ENCODE measurements at regions not wholly inside any gene's neighbourhood (a gene's known extent, or its start where the extent isn't known, plus 50 kb on each side); places are given as distances from the start of the nearest gene placed in this dataset.

DNA sequence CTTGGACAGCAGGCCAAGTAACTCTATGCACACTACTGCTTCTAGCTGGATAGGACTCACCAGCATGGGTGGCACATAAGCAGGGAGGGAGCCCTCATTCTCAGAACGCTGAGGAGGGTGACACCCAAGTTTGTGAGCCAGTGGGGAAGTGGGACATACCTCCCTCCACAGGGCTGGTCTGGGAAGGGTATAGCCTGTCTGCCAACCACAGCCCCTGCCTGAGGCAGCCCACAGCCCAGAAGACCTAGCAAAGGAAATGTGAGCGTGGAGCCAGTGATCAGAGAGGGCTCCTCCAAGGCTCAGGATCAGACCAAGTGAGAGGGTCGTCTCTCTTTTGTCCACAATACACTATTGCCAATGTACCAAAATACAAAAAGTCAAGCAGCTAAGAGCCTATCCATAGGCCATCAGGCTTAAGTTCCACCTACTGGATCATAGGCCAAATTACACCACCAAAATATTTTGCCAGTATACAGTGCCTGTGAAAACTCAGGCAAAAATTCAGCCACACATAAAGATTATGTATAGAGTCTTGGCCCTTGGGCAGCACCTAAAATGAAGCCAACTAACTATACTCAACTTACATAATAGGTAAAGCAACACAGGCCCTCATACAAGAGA, 1203.1 kb downstream of the PCDH18 start:
- DNase-seq (no peak), ATAC-seq (no peak)
- intact Hi-C loops (cut with DNase I) = no loop called here

DNA sequence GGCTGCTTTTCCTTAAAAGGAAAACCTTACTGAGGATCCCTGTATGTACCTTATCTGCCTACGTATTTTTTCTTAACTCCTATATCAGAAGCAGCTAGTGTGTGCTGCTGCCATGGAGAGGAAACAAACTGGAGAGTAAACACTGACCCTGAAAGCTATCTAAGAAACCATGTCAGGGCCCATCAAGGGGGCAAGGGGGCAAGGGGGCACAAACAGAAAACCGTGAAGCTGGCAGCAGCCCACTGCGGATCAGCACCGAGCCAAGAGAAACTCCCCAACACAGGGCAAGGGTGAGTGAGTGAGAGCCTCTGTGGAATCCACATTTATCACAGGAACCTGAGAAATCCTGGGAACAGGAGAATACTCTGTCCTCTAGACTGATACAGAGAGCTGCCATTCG, 1204.2 kb downstream of the PCDH18 start:
- intact Hi-C loops (cut with DNase I) = no loop called here
- ATAC-seq = peak in 1 of 2 donors; percentile 49
- no peak for DNase-seq

DNA sequence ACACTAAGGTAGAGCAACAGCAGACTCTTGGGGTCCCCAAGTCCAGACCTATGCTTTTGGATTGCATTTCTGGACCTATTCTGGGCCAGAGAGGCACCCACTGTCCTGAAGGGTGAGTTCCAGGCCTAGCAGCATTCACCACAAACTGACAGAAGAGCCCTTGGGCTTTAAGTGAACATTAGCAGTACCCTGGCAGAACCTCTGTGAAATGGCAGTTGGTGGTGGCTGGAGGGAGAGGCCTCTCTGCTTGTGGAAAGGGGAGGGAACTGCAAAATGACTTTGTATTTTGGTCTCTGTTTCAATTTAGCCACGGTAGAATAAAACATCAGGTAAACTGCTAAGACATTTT, 1211.9 kb downstream of the PCDH18 start:
- intact Hi-C loops (cut with DNase I) = no loop called here
- ATAC-seq (no peak), DNase-seq (no peak)

DNA sequence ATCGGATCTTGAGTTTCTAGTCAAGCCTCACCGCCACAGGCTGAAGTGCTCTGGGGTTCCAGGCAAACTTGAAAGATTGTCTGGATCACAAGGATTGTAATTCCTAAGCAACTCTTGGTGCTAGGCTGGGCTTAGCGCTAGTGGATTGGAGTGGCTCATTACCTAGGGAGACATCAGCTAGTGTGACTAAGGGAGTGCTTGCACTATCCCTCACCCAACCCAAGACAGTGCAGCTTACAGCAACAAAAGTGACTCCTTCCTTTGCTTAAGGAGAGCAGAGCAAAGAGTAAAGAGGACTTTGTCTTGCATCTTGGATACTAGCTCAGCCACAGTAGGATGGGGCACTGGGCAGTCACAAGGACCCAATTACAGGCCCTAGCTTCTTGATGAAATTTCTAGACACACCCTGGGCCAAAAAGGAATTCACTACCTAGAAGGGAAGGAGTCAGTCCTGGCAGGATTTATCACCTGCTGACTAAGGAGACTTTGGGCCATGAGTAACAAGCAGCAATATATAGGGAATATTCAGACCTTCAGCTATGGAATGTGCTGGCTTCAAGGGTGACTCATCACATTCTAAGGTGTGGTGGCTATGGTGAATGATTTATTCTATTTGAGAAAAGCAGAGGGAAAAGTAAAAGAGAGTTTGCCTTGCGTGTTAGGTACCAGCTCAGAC, 1212.4 kb downstream of the PCDH18 start:
- ATAC-seq = peak in 1 of 2 donors; percentile 29
- intact Hi-C loops (cut with DNase I) = no loop called here
- no peak for DNase-seq

DNA sequence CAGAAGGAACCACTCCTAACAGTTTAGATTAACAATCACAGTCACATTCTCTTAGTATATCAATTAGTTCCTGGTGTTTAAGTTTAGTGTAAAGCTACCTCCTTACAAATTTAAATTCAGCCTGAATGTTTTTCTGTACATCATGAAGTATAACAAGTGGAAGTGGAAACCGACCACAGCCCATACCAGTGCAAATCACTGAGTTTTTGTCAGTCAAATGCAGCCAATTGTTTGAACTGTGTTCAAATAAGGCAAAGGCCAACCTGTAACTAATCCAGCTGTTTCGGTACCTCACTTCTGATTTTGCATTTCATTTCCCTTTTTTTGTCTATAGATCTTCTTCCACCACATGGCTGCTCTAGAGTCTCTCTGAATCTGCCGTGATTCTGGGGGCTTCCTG, 1215.3 kb downstream of the PCDH18 start:
- ATAC-seq = no peak
- intact Hi-C loops (cut with DNase I) = no loop called here
- no peak for DNase-seq

DNA sequence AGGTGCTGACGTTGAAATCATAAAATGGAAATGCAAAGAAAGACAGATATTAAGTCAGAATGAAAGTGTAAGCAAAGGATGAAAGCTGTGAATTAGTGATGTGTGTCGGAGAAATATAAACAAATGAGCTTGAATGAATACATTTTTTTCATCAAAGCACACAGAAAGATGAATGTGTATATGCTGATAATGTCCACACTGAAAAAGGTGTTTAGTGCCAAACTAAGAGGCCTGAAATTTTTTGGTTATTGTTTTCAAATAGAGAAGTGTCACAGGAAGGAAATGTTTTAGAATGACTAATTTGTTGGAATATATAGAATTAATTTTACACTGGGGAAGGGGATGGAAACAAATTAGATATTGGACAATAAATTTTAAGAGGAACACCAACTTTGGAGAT, 1217.6 kb downstream of the PCDH18 start:
- intact Hi-C loops (cut with DNase I) = no loop called here
- DNase-seq = no peak
- no peak for ATAC-seq

DNA sequence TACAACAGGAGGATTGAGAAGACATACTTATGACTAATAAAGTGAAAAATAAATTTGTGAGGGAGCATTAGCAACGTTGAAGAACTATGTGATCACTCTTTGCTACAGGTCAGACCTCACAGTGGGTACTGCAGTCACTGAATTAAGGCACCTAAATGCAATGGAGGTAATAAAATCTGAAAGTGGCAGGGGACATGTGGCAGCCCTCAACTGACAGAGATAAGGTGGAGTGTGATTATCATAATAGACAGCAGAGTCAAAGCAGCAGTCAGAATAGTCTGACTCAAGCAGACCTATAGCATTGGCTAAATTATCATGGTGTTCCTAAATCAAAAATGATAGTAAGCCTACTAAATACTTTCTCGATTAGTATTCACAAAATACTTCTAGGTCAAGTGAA, 1220.5 kb downstream of the PCDH18 start:
- no peak for ATAC-seq
- intact Hi-C loops (cut with DNase I) = no loop called here

DNA sequence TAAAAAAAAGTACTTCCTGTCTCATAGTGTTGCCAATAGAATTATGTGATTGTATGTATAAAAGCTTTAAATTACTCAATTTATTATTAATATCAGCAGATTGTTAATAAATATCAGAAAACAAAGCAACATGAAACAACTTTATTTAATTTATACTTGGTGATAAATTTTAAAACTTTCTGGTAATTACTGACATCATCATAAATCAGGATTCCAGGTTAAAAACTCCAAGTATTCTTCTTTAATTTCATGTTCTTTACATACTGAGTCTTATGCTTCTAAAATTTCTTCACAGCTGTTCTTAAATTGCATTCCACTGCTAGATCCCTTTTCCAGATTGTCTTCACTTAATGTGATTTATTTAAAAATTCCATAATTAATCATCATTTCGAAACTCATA, 1224.5 kb downstream of the PCDH18 start:
- intact Hi-C loops (cut with DNase I) = no loop called here
- DNase-seq (no peak), ATAC-seq (no peak)

More for the DNA sequence above, 1220.5 kb downstream of the PCDH18 start:
- DNase-seq = no peak

DNA sequence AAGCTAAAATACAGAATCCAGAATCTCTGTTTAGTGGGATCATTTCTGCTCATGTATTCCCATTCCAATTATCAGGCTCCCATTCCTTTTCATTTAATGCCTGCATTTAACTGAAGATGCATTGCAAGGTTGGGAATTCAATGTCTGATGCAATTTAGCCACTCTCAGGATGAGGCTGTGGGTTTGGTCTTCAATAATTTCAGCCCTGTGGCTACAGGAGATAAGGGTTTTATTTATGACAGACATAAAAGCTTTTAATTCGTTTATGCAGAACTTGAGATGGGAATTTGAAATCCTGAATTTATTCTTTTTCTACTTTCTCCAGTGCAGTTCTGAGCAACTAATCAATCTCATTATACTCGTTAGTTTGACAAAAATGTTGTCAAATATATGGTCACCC, 1225.9 kb downstream of the PCDH18 start:
- no peak for ATAC-seq
- intact Hi-C loops (cut with DNase I) = no loop called here
- DNase-seq = no peak

DNA sequence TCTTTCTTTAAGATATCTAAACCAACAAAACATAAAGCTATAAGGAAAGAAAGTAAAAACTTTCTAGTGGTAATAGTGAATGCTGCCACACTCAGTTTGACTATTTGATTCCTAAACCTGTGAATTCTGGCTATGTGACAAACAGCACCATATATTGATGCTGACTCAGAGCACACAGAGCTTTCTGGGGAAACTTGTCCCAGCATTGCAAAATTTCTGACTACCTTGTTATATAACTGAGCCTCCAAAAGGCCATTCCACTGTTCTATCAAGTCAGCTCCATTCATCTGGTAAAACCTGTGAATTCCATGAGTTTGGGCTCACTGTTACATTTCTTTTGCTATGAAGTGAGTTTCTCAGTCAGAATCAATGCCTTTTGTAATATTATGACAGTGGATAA, 1229.7 kb downstream of the PCDH18 start:
- intact Hi-C loops (cut with DNase I) = no loop called here
- ATAC-seq (no peak), DNase-seq (no peak)

DNA sequence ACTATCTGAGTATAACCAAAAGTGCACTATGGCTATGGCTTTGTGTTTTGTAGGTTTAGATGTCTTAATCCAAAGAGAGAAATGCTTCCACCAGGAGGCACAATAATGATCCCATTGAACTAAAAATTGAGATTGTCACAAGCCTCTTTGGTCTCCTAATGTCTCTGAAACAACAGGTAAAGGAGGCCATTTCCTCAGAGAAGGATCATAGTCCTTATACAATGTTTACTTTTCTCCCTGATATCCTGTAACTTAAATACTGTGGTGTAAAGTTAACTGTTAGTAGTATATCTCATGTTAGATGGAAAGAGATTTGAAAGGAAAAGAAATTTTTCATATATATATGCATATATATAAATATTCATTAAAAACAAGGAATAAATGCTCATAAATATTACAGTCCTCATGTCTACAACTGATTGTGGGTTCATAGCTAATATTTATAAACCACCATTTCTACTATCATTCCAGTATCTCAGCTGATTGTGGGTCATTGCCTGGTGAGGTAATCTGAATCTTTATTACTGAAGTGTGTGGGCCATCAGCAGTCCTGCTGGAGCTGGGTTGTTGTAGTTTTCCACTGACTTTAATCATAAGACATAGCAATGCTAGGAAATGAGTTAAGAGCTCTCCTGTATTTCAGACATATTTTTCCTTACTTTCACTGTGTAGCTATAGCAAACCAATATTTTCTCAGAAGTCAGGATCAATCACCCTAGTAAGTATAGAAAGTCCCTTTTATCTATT, 1230.4 kb downstream of the PCDH18 start:
- ATAC-seq (no peak), DNase-seq (no peak)
- intact Hi-C loops (cut with DNase I) = no loop called here

DNA sequence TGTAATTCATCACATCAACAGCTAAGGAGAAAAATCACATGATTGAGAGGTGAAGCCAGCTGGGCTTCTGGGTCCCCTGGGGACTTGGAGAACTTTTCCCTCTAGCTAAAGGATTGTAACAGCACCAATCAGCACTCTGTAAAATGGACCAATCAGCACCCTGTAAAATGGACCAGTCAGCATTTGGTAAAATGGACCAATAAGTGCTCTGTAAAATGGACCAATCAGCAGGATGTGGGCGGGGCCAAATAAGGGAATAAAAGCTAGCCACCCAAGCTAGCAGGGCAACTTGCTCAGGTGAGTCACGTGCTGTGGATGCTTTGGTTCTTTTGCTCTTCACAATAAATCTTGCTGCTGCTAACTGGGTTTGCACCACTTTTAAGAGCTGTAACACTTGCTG, 1248.3 kb downstream of the PCDH18 start:
- intact Hi-C loops (cut with DNase I) = no loop called here
- DNase-seq (no peak), ATAC-seq (no peak)

DNA sequence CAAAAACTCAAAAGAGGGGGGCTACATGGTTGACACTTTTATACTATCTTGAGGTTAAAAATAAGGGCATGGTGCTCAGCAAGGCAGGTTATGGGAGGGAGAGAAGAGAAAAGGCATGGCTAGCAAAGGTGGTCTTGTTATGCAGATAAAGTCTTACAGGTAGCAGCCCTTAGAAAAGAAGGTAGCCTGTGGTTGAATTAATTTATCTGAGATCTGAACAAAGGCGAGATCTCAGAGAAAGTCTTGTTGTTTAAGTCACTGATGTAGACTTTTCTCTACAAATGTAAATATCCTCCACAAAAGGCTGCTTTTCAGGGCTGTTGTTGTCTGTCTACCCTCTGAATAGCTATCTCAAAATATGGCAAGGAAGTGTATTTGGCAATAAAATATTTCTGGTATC, 1250.4 kb downstream of the PCDH18 start:
- no peak for DNase-seq
- intact Hi-C loops (cut with DNase I) = no loop called here
- ATAC-seq = no peak

DNA sequence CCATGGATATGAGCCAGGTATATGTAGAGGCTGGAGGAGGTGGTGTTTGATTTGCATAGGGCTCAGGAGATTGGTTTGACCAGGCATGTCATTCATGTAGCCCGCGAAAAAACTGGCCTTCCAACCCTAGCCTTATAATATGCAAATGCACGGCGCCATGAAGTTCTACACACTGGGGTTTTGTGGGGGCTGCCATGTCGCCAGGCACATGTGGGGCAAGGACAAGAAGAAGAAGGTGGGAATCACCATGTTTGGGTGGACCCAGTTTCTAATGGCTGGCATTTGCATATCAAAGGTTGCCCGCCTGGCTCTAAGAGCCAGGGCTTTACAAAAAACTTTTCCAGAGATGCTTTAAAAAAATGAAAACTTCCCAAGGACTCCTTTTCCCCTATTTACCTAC, 1251.0 kb downstream of the PCDH18 start:
- DNase-seq (no peak), ATAC-seq (no peak)
- intact Hi-C loops (cut with DNase I) = no loop called here

DNA sequence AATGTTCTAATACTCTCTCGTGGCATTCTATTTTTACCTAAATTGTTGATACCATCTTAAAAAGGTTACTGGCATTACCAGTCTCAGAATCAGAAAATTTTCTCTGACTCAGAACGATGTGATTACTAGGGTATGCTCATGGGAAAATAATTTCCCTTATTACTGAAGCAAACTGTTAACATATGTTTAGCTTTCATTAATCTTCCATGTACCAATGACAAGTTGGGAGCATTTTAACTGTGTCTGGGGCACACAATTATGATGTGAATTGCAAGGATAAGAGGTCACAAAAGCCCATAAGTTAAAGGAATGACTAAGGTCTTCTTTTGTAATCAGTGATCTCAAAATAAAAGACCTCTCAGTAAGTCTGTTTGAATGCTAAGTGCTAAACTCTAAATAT, 1254.6 kb downstream of the PCDH18 start:
- no peak for DNase-seq
- intact Hi-C loops (cut with DNase I) = no loop called here

DNA sequence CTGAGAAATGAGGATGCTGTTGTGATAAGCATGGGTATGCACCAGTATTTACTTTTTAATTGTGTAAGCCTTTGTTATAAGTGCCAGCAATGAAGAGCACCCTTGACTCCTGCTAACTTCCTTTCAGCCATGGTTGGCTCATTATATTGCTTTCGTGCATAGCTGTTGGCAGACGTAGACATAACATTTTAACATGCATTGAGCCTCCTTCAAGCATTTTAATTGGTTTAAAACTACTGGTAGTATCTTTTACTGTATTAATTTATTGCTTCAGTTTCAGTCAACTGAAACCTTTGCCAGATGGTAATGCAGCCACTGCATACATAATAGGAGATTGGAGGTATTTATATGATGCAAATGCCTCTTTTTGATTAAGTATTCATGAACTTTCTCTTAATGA, 1285.4 kb downstream of the PCDH18 start:
- intact Hi-C loops (cut with DNase I) = no loop called here
- ATAC-seq (no peak), DNase-seq (no peak)

More for the DNA sequence above, 1254.6 kb downstream of the PCDH18 start:
- ATAC-seq = no peak

DNA sequence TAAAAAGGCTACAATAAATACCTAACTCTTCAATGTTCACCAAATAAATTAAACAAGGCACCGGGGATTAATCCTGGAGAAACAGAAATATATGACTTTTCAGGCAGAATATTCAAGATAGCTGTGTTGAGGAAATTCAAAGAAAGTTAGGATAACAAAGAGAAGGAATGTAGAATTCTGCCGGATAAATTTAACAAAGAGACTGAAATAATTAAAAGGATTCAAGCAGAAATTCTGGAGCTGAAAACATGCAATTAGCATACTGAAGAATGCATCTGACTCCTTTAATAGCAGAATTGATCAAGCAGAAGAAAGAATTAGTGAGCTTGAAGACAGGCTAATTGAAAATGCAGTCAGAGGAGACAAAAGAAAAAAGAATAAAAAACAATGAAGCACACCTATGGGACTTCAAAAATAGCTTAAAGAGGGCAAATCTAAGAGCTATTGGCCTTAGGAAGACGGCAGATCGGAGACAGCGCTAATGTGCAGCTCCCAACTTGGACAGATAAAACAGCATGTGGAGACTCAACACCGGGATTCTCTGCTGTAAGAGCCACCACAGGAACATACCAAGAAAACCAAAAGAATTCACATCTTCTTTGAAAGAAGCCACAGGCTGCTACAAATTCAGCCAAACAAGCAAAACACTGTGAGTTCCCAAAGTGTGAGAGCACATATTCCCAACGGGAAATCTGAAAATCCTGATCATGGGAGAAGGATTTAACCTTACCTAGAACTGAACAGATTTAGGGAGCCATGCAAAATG, 1290.9 kb downstream of the PCDH18 start:
- no peak for DNase-seq
- no peak for ATAC-seq
- intact Hi-C loops (cut with DNase I) = no loop called here

DNA sequence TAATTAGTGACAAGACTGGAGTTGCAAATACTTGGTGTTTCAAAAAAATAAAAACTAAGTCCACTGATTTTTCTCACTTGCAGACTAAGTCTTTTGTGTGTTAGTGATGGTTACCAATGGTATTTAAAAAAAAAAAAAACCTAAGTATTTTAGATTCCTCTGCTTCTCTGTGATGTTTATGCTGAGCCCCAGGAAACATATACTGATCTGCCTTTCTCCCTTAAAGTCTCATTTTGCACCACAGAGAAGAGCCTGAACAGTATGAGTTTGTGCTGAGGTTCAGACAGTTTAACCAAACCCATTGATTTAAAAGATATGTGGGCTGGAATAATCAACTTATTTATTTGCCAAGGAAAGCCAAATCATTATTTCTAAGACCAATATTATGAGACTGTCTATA, 1305.0 kb downstream of the PCDH18 start:
- ATAC-seq (no peak), DNase-seq (no peak)
- intact Hi-C loops (cut with DNase I) = no loop called here

DNA sequence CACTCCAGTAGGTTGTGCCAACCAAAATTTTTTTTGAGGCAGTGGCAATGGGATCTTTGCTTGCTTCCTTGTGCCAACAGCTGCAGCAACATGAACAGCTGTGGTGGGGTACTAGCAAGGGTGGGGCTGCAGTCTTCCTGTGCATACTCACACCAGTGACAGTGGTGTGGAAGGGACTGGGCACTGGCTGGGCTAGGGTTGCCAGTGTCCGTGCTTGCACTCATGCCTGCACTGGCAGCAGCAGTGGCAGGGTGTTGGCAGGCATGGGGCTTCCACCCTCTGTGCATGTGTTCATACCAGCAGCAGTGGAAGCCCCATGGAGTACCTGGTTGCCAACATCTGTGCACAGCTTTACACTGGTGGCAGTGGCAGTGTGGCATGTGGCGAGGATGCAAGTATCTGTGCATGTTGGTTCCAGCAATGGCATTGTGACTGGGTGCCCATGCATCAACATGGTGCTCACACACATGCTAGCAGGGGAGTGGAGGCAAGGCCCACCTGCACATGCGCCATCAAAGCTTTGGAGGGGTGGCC, 1312.6 kb downstream of the PCDH18 start:
- no peak for ATAC-seq
- no peak for DNase-seq
- intact Hi-C loops (cut with DNase I) = no loop called here

DNA sequence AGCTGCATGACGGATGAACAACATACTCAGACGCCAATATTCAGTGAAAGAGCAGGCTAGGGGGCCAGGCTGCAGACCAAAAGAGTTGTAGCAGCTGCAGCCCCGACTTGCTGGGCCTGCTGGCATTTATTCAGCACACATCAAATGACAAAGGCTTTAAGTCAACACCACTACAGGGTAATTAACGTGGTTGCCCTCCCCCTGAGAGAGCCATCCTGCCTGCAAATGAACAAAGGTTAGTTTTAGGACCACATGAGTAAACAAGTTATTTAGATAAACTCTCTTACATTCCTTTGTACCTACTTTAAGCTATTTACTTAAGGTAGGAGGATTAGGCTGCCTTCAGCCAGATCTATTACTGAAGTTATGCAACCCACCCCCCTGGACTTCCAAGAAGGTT, 1329.1 kb downstream of the PCDH18 start:
- ATAC-seq (no peak), DNase-seq (no peak)
- intact Hi-C loops (cut with DNase I) = no loop called here
